Esophagus muscularis mucosa (tissue), 4 donors: ENCODE measurements at regions not wholly inside any gene's neighbourhood (a gene's known extent, or its start where the extent isn't known, plus 50 kb on each side); places are given as distances from the start of the nearest gene placed in this dataset.

Source experiments
- DNase-seq: peaks from one replicate; pipeline ENCODE4 v3.0.0-alpha.2; 2017; ENCODE audit errors: extremely low spot score
- H3K27ac ChIP-seq, 4 donors: fragments of 200-600 bp; sonication (generic); replicated peaks in 1 of 4; 1 replicate in 3 of 4; 2 replicates in 1 of 4; pipeline ENCODE4 v1.5.1; 2016 to 2019; ENCODE audit warnings: mild to moderate bottlenecking in 1 of 4
- H3K27me3 ChIP-seq, 4 donors: fragments of 200-600 bp; sonication (generic); one replicate each; pipeline versions ENCODE4 v1.5.1 to v1.6.0; 2016 to 2019
- H3K36me3 ChIP-seq, 4 donors: fragments of 200-600 bp; sonication (generic); one replicate each; pipeline ENCODE4 v1.5.1; 2016 to 2019
- H3K4me1 ChIP-seq, 4 donors: fragments of 200-600 bp; sonication (generic); one replicate each; pipeline ENCODE4 v1.5.1; 2016 to 2019
- H3K4me3 ChIP-seq, 4 donors: fragments of 200-600 bp; sonication (generic); 1 replicate in 2 of 4; 2 replicates in 2 of 4; pipeline ENCODE4 v1.5.1; 2016 to 2019; ENCODE audit warnings: mild to moderate bottlenecking in 4 of 4, moderate library complexity in 1 of 4
- H3K9me3 ChIP-seq, 4 donors: fragments of 200-600 bp; sonication (generic); 1 replicate in 3 of 4; 2 replicates in 1 of 4; pipeline ENCODE4 v1.5.1; 2016 to 2019
- CTCF ChIP-seq, 3 experiments: fragments of 200-600 bp in 2 of 3; fragments of 450-650 bp in 1 of 3; sonication (generic) in 2 of 3; IDR thresholded peaks; one replicate each; pipeline ENCODE4 v1.5.1; 2017 to 2019; ENCODE audit warnings: antibody characterized with exemption in 3 of 3, mild to moderate bottlenecking in 2 of 3, moderate library complexity in 1 of 3
- EP300 ChIP-seq: sonication (generic); formaldehyde crosslinking; IDR thresholded peaks from one replicate; pipeline ENCODE4 v1.6.1; 2017; ENCODE audit warnings: antibody characterized with exemption
- POLR2A ChIP-seq: fragments of 450-650 bp; IDR thresholded peaks from one replicate; pipeline ENCODE4 v1.6.1; 2017; ENCODE audit warnings: antibody characterized with exemption, moderate library complexity, mild to moderate bottlenecking, low read depth
- POLR2AphosphoS5 ChIP-seq, 2 donors: sonication (generic); formaldehyde crosslinking; IDR thresholded peaks; one replicate each; pipeline ENCODE4 v1.6.1; 2017; ENCODE audit warnings: antibody characterized with exemption in 2 of 2
- WGBS: methylation state at CpG from one replicate; pipeline ENCODE4 v1.1.5; 2018; 5-methylcytosine and 5-hydroxymethylcytosine counted together
- intact Hi-C: fragments of 100-400 bp; cut with DNase I; formaldehyde crosslinking; loops from one replicate; pipeline ENCODE4 v1.15.1; 2023

DNA sequence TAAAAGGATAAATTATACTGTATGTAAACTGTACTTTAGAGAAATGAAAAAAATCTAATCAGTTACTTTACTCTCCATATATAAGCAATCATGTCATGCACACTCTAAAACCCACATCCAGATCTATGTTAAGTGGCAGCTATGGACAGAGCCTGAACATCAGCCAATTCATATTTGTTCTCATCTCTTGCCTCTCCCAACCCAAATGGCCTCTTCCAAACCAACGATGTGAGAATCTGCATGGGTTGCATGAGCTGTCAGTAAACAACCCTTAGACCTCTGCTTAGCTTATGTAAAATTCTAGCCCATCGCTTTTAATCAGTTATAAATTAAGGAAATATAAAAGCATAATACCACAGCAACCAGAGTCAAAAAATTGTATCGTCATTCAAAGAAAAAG is 288.7 kb upstream of the INTU start:
- no peak for DNase-seq
- Histone ChIP-seq H3K4me3 (no peak overlapping the region), H3K36me3 (no peaks in the 10 kb centered on the region), H3K4me1 (no peaks in the 10 kb centered on the region), H3K9me3 (no peaks in the 10 kb centered on the region), H3K27me3 (no peaks in the 10 kb centered on the region), H3K27ac (no peak overlapping the region)
- WGBS: 85% methylated on average over 3 of the region's 3 CpGs
- intact Hi-C loops: no loop called here
- TF ChIP-seq EP300 (no peak), CTCF (IDR thresholded peaks at IDR 0.05) (no peak), POLR2A (no peak), POLR2AphosphoS5 (IDR thresholded peaks at IDR 0.05) (no peak)

DNA sequence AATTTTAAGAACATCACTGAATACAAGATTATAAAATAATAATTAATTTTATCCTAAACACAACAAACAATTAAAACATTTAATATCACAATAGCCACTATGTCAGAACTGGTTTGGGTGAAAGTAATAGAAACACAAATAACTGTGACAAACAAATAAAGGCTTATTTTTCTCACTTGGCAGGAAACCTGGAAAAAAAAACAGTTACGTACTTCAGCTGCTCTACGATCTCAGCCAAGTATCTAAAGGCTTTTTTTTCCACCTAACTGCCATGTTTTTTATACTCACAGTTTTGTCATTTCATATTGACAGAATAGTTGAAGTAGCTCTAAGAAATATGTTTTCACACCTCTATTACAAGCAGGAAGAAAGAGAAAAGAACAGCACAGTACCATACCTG is 284.8 kb upstream of the INTU start:
- intact Hi-C loops: no loop called here
- no peaks in the 10 kb centered on the region for H3K36me3 ChIP-seq
- no peaks in the 10 kb centered on the region for H3K27me3 ChIP-seq
- H3K4me3 ChIP-seq: no peak overlapping the region
- TF ChIP-seq CTCF (IDR thresholded peaks at IDR 0.05): no peak
- no peak for TF ChIP-seq POLR2AphosphoS5 (IDR thresholded peaks at IDR 0.05)
- no peak for TF ChIP-seq POLR2A
- H3K27ac ChIP-seq: no peak overlapping the region
- no peak for DNase-seq
- H3K4me1 ChIP-seq: peaks cover 0 to 8% (median 0%) of the 10 kb centered on the region in 4 donors
- WGBS: 66% methylated on average over 2 of the region's 2 CpGs
- H3K9me3 ChIP-seq: no peaks in the 10 kb centered on the region

GRCh38 chr4:127352220-127353113 is 280.3 kb upstream of the INTU start:
- TF ChIP-seq POLR2A (no peak), POLR2AphosphoS5 (IDR thresholded peaks at IDR 0.05) (no peak), EP300 (no peak), CTCF (IDR thresholded peaks at IDR 0.05) (no peak)
- Histone ChIP-seq H3K27me3 (no peaks in the 10 kb centered on the region), H3K4me1 (peaks cover 0 to 12% (median 9%) of the 10 kb centered on the region in 4 donors), H3K4me3 (no peak overlapping the region), H3K27ac (no peak overlapping the region), H3K9me3 (no peaks in the 10 kb centered on the region), H3K36me3 (no peaks in the 10 kb centered on the region)
- DNase-seq: no peak
- WGBS: 76% methylated on average over 7 of the region's 7 CpGs
- intact Hi-C loops: no loop called here

DNA sequence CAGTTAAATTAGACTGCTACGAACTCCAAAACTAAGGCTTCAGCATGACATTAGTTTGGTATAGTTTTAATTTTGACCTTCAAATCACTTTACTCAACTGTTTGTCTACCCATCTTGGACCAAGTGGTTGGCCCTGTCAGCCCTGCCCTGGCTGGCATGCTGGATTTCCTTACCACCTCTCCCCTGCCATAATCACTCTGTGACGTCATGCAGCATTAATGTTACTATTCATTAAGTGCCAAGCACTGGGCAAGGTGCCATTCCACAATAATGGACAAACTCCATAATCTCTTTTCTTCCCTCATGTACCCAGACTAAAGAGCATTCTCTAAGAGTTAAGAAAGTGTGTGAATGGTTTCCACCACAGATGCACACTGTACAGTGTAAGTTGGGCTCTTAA is 277.0 kb upstream of the INTU start:
- TF ChIP-seq POLR2A: no peak
- TF ChIP-seq POLR2AphosphoS5 (IDR thresholded peaks at IDR 0.05): no peak
- no peak for TF ChIP-seq CTCF (IDR thresholded peaks at IDR 0.05)
- TF ChIP-seq EP300: no peak
- no peaks in the 10 kb centered on the region for H3K27me3 ChIP-seq
- 43% methylated on average over 2 of the region's 2 CpGs for WGBS
- no peak for DNase-seq
- no peak overlapping the region for H3K27ac ChIP-seq
- no peaks in the 10 kb centered on the region for H3K36me3 ChIP-seq
- H3K4me1 ChIP-seq: peaks cover 0 to 12% (median 9%) of the 10 kb centered on the region in 4 donors
- intact Hi-C loops: no loop called here
- no peaks in the 10 kb centered on the region for H3K9me3 ChIP-seq
- H3K4me3 ChIP-seq: no peak overlapping the region

- intact Hi-C loops: no loop called here
- H3K4me3 ChIP-seq: no peak overlapping the region
- peaks cover 0 to 11% (median 6%) of the 10 kb centered on the region in 4 donors for H3K4me1 ChIP-seq
- H3K9me3 ChIP-seq: no peaks in the 10 kb centered on the region
- H3K27me3 ChIP-seq: no peaks in the 10 kb centered on the region
- TF ChIP-seq POLR2A (no peak), EP300 (no peak), POLR2AphosphoS5 (IDR thresholded peaks at IDR 0.05) (no peak), CTCF (IDR thresholded peaks at IDR 0.05) (no peak)
- H3K27ac ChIP-seq: no peak overlapping the region
- DNase-seq: no peak
- H3K36me3 ChIP-seq: no peaks in the 10 kb centered on the region
These were observed 275.0 kb upstream of the INTU start for GRCh38 chr4:127357765-127358164.
